GM12878 (cell line): ENCODE measurements at regions not wholly inside any gene's neighbourhood (a gene's known extent, or its start where the extent isn't known, plus 50 kb on each side); places are given as distances from the start of the nearest gene placed in this dataset.

Source experiments
- ATAC-seq: fragments of 200-7000 bp; cut with Tn5 transposase; 3 replicates; pipeline ENCODE4 v1.9.1; 2020; ENCODE audit warnings: mild to moderate bottlenecking, moderate library complexity
- BruUV-seq: library from RNA; stranded (reverse); fragments of 400-500 nt; replicated peaks from 2 replicates; lab custom pipeline; 2021; lab: Mats Ljungman, UMichigan
- CTCF ChIA-PET: fragments of 300-600 bp; sonication (Branson Sonifier 250); formaldehyde crosslinking; extraction: SDS; loops from one replicate; lab custom pipeline; 2021; ENCODE audit warnings: inconsistent platforms; lab: Yijun Ruan, JAX
- POLR2A ChIA-PET: fragments of 350-600 bp; formaldehyde crosslinking; extraction: SDS; loops from one replicate; lab custom pipeline; 2021; ENCODE audit warnings: inconsistent platforms; lab: Charles Lee
- RAD21 ChIA-PET: fragments of 300-600 bp; sonication (Branson Sonifier 250); formaldehyde crosslinking; loops from one replicate; lab custom pipeline; 2023; ENCODE audit warnings: antibody characterized with exemption; ENCODE audit not compliant: unreplicated experiment; lab: Charles Lee
- SMC1A ChIA-PET: fragments of 300-600 bp; sonication (Branson Sonifier 250); formaldehyde crosslinking; loops from one replicate; lab custom pipeline; 2023; ENCODE audit not compliant: unreplicated experiment, uncharacterized antibody; lab: Charles Lee
- DNase-seq: peaks from one replicate; pipeline ENCODE4 v3.0.0-alpha.2; 2011; ENCODE audit warnings: low read depth, low spot score
- FAIRE-seq: peaks from 3 replicates; lab custom pipeline; 2011; peaks lifted over from hg19 to GRCh38; lab: Jason Lieb, UNC
- H2AFZ ChIP-seq: 2 replicates; pipeline ENCODE4 v1.6.0; 2011; ENCODE audit warnings: low read depth, low read length, control low read depth; ENCODE audit not compliant: control insufficient read depth
- H3K27ac ChIP-seq: 2 replicates; pipeline ENCODE4 v1.5.1; 2011; ENCODE audit warnings: control low read depth; ENCODE audit not compliant: control insufficient read depth, insufficient read depth
- H3K27me3 ChIP-seq, 2 experiments: replicated peaks in 1 of 2; 2 replicates each; pipeline versions ENCODE4 v1.6.0 to v1.6.1; 2011; ENCODE audit warnings: low read length in 1 of 2; ENCODE audit not compliant: control insufficient read depth in 2 of 2, insufficient read depth in 2 of 2
- H3K36me3 ChIP-seq, 2 experiments: 2 replicates each; pipeline ENCODE4 v1.5.1; 2011; ENCODE audit warnings: low read length in 1 of 2; ENCODE audit not compliant: control insufficient read depth in 2 of 2, insufficient read depth in 2 of 2
- H3K4me1 ChIP-seq: 2 replicates; pipeline ENCODE4 v1.6.1; 2011; ENCODE audit warnings: mild to moderate bottlenecking, low read length, moderate library complexity, mixed read lengths; ENCODE audit not compliant: control insufficient read depth, insufficient read depth
- H3K4me2 ChIP-seq: 2 replicates; pipeline ENCODE4 v1.6.0; 2011; ENCODE audit warnings: control low read depth; ENCODE audit not compliant: control insufficient read depth, insufficient read depth
- H3K4me3 ChIP-seq: fragments of 200-600 bp; sonication (generic); 2 replicates; pipeline ENCODE4 v1.5.1; 2016
- H3K79me2 ChIP-seq: 2 replicates; pipeline ENCODE4 v1.6.0; 2011; ENCODE audit warnings: low read length; ENCODE audit not compliant: control insufficient read depth, insufficient read depth
- H3K9ac ChIP-seq: 2 replicates; pipeline ENCODE4 v1.8.0; 2011; ENCODE audit warnings: low read length, control low read depth, mixed read lengths; ENCODE audit not compliant: control insufficient read depth, insufficient read depth
- H3K9me3 ChIP-seq: replicated peaks from 3 replicates; pipeline ENCODE4 v1.5.1; 2011; ENCODE audit warnings: mild to moderate bottlenecking, low read length; ENCODE audit not compliant: control insufficient read depth, insufficient read depth
- H4K20me1 ChIP-seq: 2 replicates; pipeline ENCODE4 v1.6.0; 2011; ENCODE audit not compliant: control insufficient read depth, insufficient read depth
- BCL11A ChIP-seq: IDR thresholded peaks from 2 replicates; pipeline ENCODE4 v1.6.1; 2011; ENCODE audit warnings: low read depth, low read length
- CBX5 ChIP-seq: sonication (generic); IDR thresholded peaks from 2 replicates; pipeline ENCODE4 v1.6.1; 2016; ENCODE audit warnings: low read depth, moderate library complexity, mild to moderate bottlenecking, inconsistent platforms
- CREB1 ChIP-seq: IDR thresholded peaks from 2 replicates; pipeline ENCODE4 v1.6.1; 2012; ENCODE audit warnings: low read depth, mild to moderate bottlenecking, inconsistent platforms
- IKZF2 ChIP-seq, 2 experiments: fragments of 450-650 bp; IDR thresholded peaks; 2 replicates each; pipeline ENCODE4 v1.6.1; 2017; ENCODE audit warnings: mild to moderate bottlenecking in 2 of 2, moderate library complexity in 2 of 2
- MEF2A ChIP-seq: IDR thresholded peaks from 2 replicates; pipeline ENCODE4 v1.6.1; 2011; ENCODE audit warnings: low read depth, mild to moderate bottlenecking, low read length, moderate library complexity; ENCODE audit not compliant: insufficient read depth
- RAD21 ChIP-seq: IDR thresholded peaks from 2 replicates; pipeline ENCODE4 v1.6.1; 2011; ENCODE audit warnings: mild to moderate bottlenecking, low read depth, low read length, moderate library complexity; ENCODE audit not compliant: insufficient read depth
- WGBS: methylation state at CpG from one replicate; pipeline ENCODE4 v1.1.6; 2016; ENCODE audit warnings: low lambda C conversion rate; ENCODE audit not compliant: insufficient replicate concordance, insufficient coverage; ENCODE audit errors: missing lambda C conversion rate; 5-methylcytosine and 5-hydroxymethylcytosine counted together
- in situ Hi-C: fragments of 300-500 bp; cut with MboI; formaldehyde crosslinking; loops from 9 replicates; pipeline ENCODE4 v1.14.3; 2018; ENCODE audit warnings: mixed read lengths
- intact Hi-C: fragments of 100-400 bp; cut with micrococcal nuclease; formaldehyde crosslinking; loops from one replicate; pipeline ENCODE4 v1.14.2; 2022; ENCODE audit not compliant: unreplicated experiment
- TF ChIP-seq, protein P1 (sequence below): fragments of 450-650 bp; IDR thresholded peaks from 2 replicates; pipeline ENCODE4 v1.6.1; 2017; ENCODE audit warnings: mild to moderate bottlenecking, moderate library complexity
- TF ChIP-seq, protein P2 (sequence below), 3 experiments: IDR thresholded peaks in 2 of 3; conservative IDR thresholded peaks in 1 of 3; 2 replicates each; pipeline ENCODE4 v1.5.1; 2011; ENCODE audit warnings: low read depth in 3 of 3, low read length in 3 of 3, mild to moderate bottlenecking in 3 of 3, control low read depth in 2 of 3, moderate library complexity in 2 of 3, inconsistent platforms in 1 of 3, mixed read lengths in 1 of 3; ENCODE audit not compliant: control insufficient read depth in 2 of 3, insufficient read depth in 1 of 3; ENCODE audit errors: extremely low read depth in 1 of 3

DNA sequence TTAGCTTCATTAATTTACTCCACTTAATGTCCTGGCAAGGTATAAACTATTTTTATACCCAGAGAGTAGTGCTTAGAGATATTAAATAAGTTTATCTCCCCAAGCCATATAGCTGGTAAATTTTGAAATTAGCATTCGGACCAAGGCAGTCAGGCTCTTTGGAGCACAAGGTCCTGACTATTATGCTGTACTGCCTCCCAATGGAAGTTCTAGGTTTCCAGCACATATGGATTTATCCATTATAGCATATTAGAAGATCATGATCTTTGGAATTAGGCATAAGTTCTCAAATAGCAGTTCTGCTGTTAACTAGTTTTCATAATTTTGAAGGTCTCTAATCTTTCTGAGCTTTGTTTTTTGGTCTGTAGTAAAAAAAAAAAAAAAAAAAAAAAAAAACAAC is 835.3 kb upstream of the EPHA7 start:
- no peak overlapping the region for H3K27ac ChIP-seq
- DNase-seq (no peak), ATAC-seq (no peak), FAIRE-seq (no peak)
- no peak overlapping the region for H3K4me2 ChIP-seq
- no peaks in the 10 kb centered on the region for H3K4me1 ChIP-seq
- H3K4me3 ChIP-seq, result no peak overlapping the region
- in situ Hi-C loops (no loop called here), intact Hi-C loops (no loop called here)
- RAD21 ChIA-PET, result no interaction called here
- SMC1A ChIA-PET, result interaction anchor here (1.1 kb wide), 1 partner anchor 10 kb away, joined by 5 read pairs; no protein-coding TSS in a partner anchor
- CTCF ChIA-PET, result interaction anchor here (0.9 to 1.7 kb wide), 2 partner anchors 17 to 830 kb away, joined by 3 to 4 read pairs; no protein-coding TSS in a partner anchor
- POLR2A ChIA-PET, result no interaction called here
- H4K20me1 ChIP-seq, result no peaks in the 10 kb centered on the region
- no TSS peak for BruUV-seq
- no peaks in the 10 kb centered on the region for H3K36me3 ChIP-seq
- no peak overlapping the region for H2AFZ ChIP-seq
- no peaks in the 10 kb centered on the region for H3K79me2 ChIP-seq
- H3K9me3 ChIP-seq, result no peaks in the 10 kb centered on the region
- no peaks in the 10 kb centered on the region for H3K27me3 ChIP-seq
- H3K9ac ChIP-seq, result no peak overlapping the region
- WGBS, result 47% methylated on average over 1 of the region's 1 CpG
- TF ChIP-seq, protein P1, sequence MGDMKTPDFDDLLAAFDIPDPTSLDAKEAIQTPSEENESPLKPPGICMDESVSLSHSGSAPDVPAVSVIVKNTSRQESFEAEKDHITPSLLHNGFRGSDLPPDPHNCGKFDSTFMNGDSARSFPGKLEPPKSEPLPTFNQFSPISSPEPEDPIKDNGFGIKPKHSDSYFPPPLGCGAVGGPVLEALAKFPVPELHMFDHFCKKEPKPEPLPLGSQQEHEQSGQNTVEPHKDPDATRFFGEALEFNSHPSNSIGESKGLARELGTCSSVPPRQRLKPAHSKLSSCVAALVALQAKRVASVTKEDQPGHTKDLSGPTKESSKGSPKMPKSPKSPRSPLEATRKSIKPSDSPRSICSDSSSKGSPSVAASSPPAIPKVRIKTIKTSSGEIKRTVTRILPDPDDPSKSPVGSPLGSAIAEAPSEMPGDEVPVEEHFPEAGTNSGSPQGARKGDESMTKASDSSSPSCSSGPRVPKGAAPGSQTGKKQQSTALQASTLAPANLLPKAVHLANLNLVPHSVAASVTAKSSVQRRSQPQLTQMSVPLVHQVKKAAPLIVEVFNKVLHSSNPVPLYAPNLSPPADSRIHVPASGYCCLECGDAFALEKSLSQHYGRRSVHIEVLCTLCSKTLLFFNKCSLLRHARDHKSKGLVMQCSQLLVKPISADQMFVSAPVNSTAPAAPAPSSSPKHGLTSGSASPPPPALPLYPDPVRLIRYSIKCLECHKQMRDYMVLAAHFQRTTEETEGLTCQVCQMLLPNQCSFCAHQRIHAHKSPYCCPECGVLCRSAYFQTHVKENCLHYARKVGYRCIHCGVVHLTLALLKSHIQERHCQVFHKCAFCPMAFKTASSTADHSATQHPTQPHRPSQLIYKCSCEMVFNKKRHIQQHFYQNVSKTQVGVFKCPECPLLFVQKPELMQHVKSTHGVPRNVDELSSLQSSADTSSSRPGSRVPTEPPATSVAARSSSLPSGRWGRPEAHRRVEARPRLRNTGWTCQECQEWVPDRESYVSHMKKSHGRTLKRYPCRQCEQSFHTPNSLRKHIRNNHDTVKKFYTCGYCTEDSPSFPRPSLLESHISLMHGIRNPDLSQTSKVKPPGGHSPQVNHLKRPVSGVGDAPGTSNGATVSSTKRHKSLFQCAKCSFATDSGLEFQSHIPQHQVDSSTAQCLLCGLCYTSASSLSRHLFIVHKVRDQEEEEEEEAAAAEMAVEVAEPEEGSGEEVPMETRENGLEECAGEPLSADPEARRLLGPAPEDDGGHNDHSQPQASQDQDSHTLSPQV, result no peak
- TF ChIP-seq MEF2A (no peak), CREB1 (no peak), BCL11A (no peak), RAD21 (0 out of 2 replicates have a peak, but pooled peaks have one; percentile 5), CBX5 (no peak), IKZF2 (IDR thresholded peaks at IDR 0.05) (no peak)
- TF ChIP-seq, protein P2, sequence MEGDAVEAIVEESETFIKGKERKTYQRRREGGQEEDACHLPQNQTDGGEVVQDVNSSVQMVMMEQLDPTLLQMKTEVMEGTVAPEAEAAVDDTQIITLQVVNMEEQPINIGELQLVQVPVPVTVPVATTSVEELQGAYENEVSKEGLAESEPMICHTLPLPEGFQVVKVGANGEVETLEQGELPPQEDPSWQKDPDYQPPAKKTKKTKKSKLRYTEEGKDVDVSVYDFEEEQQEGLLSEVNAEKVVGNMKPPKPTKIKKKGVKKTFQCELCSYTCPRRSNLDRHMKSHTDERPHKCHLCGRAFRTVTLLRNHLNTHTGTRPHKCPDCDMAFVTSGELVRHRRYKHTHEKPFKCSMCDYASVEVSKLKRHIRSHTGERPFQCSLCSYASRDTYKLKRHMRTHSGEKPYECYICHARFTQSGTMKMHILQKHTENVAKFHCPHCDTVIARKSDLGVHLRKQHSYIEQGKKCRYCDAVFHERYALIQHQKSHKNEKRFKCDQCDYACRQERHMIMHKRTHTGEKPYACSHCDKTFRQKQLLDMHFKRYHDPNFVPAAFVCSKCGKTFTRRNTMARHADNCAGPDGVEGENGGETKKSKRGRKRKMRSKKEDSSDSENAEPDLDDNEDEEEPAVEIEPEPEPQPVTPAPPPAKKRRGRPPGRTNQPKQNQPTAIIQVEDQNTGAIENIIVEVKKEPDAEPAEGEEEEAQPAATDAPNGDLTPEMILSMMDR (IDR thresholded peaks at IDR 0.05 in 2 of 3, conservative IDR thresholded peaks at IDR 0.05 in 1 of 3; ENCODE audit: control insufficient read depth in 2 of 3, extremely low read depth in 1 of 3, insufficient read depth in 1 of 3, low read depth in 3 of 3, low read length in 3 of 3), result peak in 1 of 3 experiments; percentile 19; a peak in 1 of 6 replicates
- TF ChIP-seq, all 136 proteins: peak for 2
